ENCODE measurements at regions not wholly inside any gene's neighbourhood (a gene's known extent, or its start where the extent isn't known, plus 50 kb on each side); places are given as distances from the start of the nearest gene placed in this dataset.

- no peak for TF ChIP-seq CTCF (IDR thresholded peaks at IDR 0.05; ENCODE audit: low read depth, low read length, missing input control)
- no peak for TF ChIP-seq TAF1 (conservative IDR thresholded peaks at IDR 0.05)
- TF ChIP-seq MAX (IDR thresholded peaks at IDR 0.05): no peak
- no peak for TF ChIP-seq YY1 (IDR thresholded peaks at IDR 0.05)
- no peak for TF ChIP-seq REST (IDR thresholded peaks at IDR 0.05)
- no peak for TF ChIP-seq FOXA1 (IDR thresholded peaks at IDR 0.05)
- TF ChIP-seq RAD21 (IDR thresholded peaks at IDR 0.05): no peak
- no peak for TF ChIP-seq NR2F2 (IDR thresholded peaks at IDR 0.05)
- no peak for TF ChIP-seq GABPA (IDR thresholded peaks at IDR 0.05 in 1 of 2, conservative IDR thresholded peaks at IDR 0.05 in 1 of 2)
- TF ChIP-seq RXRA (IDR thresholded peaks at IDR 0.05): no peak
- TF ChIP-seq ATF3 (IDR thresholded peaks at IDR 0.05): no peak
- no peak for TF ChIP-seq JUND (IDR thresholded peaks at IDR 0.05)
These were observed 484.5 kb upstream of the ERCC4 start for GRCh38 chr16:13435415-13435814.

Measured in liver (tissue), 3 donors.